ENCODE measurements at regions not wholly inside any gene's neighbourhood (a gene's known extent, or its start where the extent isn't known, plus 50 kb on each side); places are given as distances from the start of the nearest gene placed in this dataset.

- no peaks in the 10 kb centered on the region for H3K36me3 ChIP-seq (ENCODE audit: control insufficient read depth, insufficient read depth, low read length)
- Mint-ChIP-seq H3K4me1 (no peaks in the 10 kb centered on the region), H3K36me3 (ENCODE audit: low read depth) (no peaks in the 10 kb centered on the region), H3K4me3 (no peak overlapping the region), H3K27me3 (ENCODE audit: insufficient read depth) (no peaks in the 10 kb centered on the region), H3K9me3 (no peaks in the 10 kb centered on the region), H3K27ac (no peak overlapping the region)
- no peaks in the 10 kb centered on the region for H3K9me3 ChIP-seq (ENCODE audit: control insufficient read depth, low read length)
- DNase-seq = no peak
- no peak overlapping the region for H3K4me3 ChIP-seq (ENCODE audit: low read length)
- no peak for TF ChIP-seq CTCF (conservative IDR thresholded peaks at IDR 0.05)
- no peak overlapping the region for H3K27ac ChIP-seq (ENCODE audit: low read depth, low read length)
- H3K27me3 ChIP-seq (ENCODE audit: control insufficient read depth, insufficient read depth, low read length, poor library complexity, severe bottlenecking) = no peaks in the 10 kb centered on the region
- 83 to 100% methylated on average over 1 of the region's 1 CpG for WGBS, 2 experiments (ENCODE audit: insufficient coverage in 1 of 2, insufficient read length in 1 of 2)
- no peaks in the 10 kb centered on the region for H3K4me1 ChIP-seq (ENCODE audit: control insufficient read depth, insufficient read depth, low read length)
- no peak overlapping the region for H3K9ac ChIP-seq (ENCODE audit: extremely low read depth, low read length, poor library complexity, severe bottlenecking)
Measured at GRCh38 chr4:175561696-175562095, 250.4 kb downstream of the GPM6A start.

- WGBS, 2 experiments (ENCODE audit: insufficient coverage in 1 of 2, insufficient read length in 1 of 2) = 42% methylated on average over 2 of the region's 2 CpGs; no CpG with 5 or more reads in 1 of the 2 experiments
- H3K9me3 Mint-ChIP-seq = no peaks in the 10 kb centered on the region
- H3K4me3 Mint-ChIP-seq = no peak overlapping the region
Measured at GRCh38 chr4:175562111-175562510, 250.0 kb downstream of the GPM6A start.

GRCh38 chr4:175562542-175562941 lies 249.5 kb downstream of the GPM6A start:
- Mint-ChIP-seq H3K9me3 (no peaks in the 10 kb centered on the region), H3K4me1 (no peaks in the 10 kb centered on the region), H3K4me3 (no peak overlapping the region), H3K27me3 (ENCODE audit: insufficient read depth) (no peaks in the 10 kb centered on the region), H3K36me3 (ENCODE audit: low read depth) (no peaks in the 10 kb centered on the region), H3K27ac (no peak overlapping the region)
- Histone ChIP-seq H3K36me3 (ENCODE audit: control insufficient read depth, insufficient read depth, low read length) (no peaks in the 10 kb centered on the region), H3K27ac (ENCODE audit: low read depth, low read length) (no peak overlapping the region), H3K27me3 (ENCODE audit: control insufficient read depth, insufficient read depth, low read length, poor library complexity, severe bottlenecking) (no peaks in the 10 kb centered on the region), H3K9me3 (ENCODE audit: control insufficient read depth, low read length) (no peaks in the 10 kb centered on the region), H3K4me3 (ENCODE audit: low read length) (no peak overlapping the region), H3K4me1 (ENCODE audit: control insufficient read depth, insufficient read depth, low read length) (no peaks in the 10 kb centered on the region), H3K9ac (ENCODE audit: extremely low read depth, low read length, poor library complexity, severe bottlenecking) (no peak overlapping the region)
- no peak for TF ChIP-seq CTCF (conservative IDR thresholded peaks at IDR 0.05)
- 100% methylated on average over 2 to 4 of the region's 4 CpGs for WGBS, 2 experiments (ENCODE audit: insufficient coverage in 1 of 2, insufficient read length in 1 of 2)
- no peak for DNase-seq

More at GRCh38 chr4:175562111-175562510, 250.0 kb downstream of the GPM6A start:
- Histone ChIP-seq H3K4me1 (ENCODE audit: control insufficient read depth, insufficient read depth, low read length) (no peaks in the 10 kb centered on the region), H3K27ac (ENCODE audit: low read depth, low read length) (no peak overlapping the region), H3K4me3 (ENCODE audit: low read length) (no peak overlapping the region), H3K9me3 (ENCODE audit: control insufficient read depth, low read length) (no peaks in the 10 kb centered on the region), H3K27me3 (ENCODE audit: control insufficient read depth, insufficient read depth, low read length, poor library complexity, severe bottlenecking) (no peaks in the 10 kb centered on the region), H3K9ac (ENCODE audit: extremely low read depth, low read length, poor library complexity, severe bottlenecking) (no peak overlapping the region), H3K36me3 (ENCODE audit: control insufficient read depth, insufficient read depth, low read length) (no peaks in the 10 kb centered on the region)
- TF ChIP-seq CTCF (conservative IDR thresholded peaks at IDR 0.05) = no peak
- Mint-ChIP-seq H3K4me1 (no peaks in the 10 kb centered on the region), H3K36me3 (ENCODE audit: low read depth) (no peaks in the 10 kb centered on the region), H3K27ac (no peak overlapping the region), H3K27me3 (ENCODE audit: insufficient read depth) (no peaks in the 10 kb centered on the region)
- DNase-seq = no peak

Measured in endodermal cell (in vitro differentiated cells).